Endothelial cell of umbilical vein (primary cell): ENCODE measurements at regions not wholly inside any gene's neighbourhood (a gene's known extent, or its start where the extent isn't known, plus 50 kb on each side); places are given as distances from the start of the nearest gene placed in this dataset.

Source experiments
- BruUV-seq: library from RNA; stranded (reverse); fragments of 400-500 nt; replicated peaks from 2 replicates; lab custom pipeline; 2021; lab: Mats Ljungman, UMichigan
- CTCF ChIA-PET: fragments of 300-600, 350-600 bp; sonication (Branson Sonifier 250); formaldehyde crosslinking; loops from one replicate; lab custom pipeline; 2021; ENCODE audit warnings: antibody characterized with exemption, inconsistent platforms; lab: Charles Lee
- POLR2A ChIA-PET: fragments of 300-600, 350-600 bp; sonication (Branson Sonifier 250); formaldehyde crosslinking; loops from one replicate; lab custom pipeline; 2021; ENCODE audit warnings: antibody characterized with exemption, inconsistent platforms; lab: Charles Lee
- DNase-seq: peaks from one replicate; pipeline ENCODE4 v3.0.0-alpha.2; 2011; ENCODE audit warnings: low read depth, low spot score
- FAIRE-seq: peaks from 2 replicates; lab custom pipeline; 2011; peaks lifted over from hg19 to GRCh38; lab: Jason Lieb, UNC
- H2AFZ ChIP-seq: 2 replicates; pipeline ENCODE4 v1.6.0; 2012; ENCODE audit warnings: low read depth, low read length, control low read depth, inconsistent platforms
- H3K27ac ChIP-seq: 2 replicates; pipeline ENCODE4 v1.5.1; 2011; ENCODE audit warnings: low read depth, mild to moderate bottlenecking, control low read depth, low read length, moderate library complexity; ENCODE audit not compliant: insufficient read depth
- H3K27me3 ChIP-seq, 2 experiments: 2 replicates each; pipeline versions ENCODE4 v1.6.0 to v1.6.1; 2011; ENCODE audit warnings: low read length in 2 of 2, mixed read lengths in 1 of 2; ENCODE audit not compliant: control insufficient read depth in 2 of 2, insufficient read depth in 2 of 2
- H3K36me3 ChIP-seq, 2 experiments: 2 replicates in 1 of 2; 3 replicates in 1 of 2; pipeline ENCODE4 v1.5.1; 2011; ENCODE audit warnings: low read length in 2 of 2, mild to moderate bottlenecking in 1 of 2, moderate library complexity in 1 of 2; ENCODE audit not compliant: control insufficient read depth in 2 of 2, insufficient read depth in 2 of 2; ENCODE audit errors: extremely low read depth in 1 of 2
- H3K4me1 ChIP-seq: 3 replicates; pipeline ENCODE4 v1.5.1; 2011; ENCODE audit warnings: mild to moderate bottlenecking, low read length; ENCODE audit not compliant: control insufficient read depth, insufficient read depth; ENCODE audit errors: extremely low read depth
- H3K4me2 ChIP-seq: 2 replicates; pipeline ENCODE4 v1.6.1; 2011; ENCODE audit warnings: low read length, control low read depth, mixed read lengths; ENCODE audit not compliant: insufficient read depth
- H3K4me3 ChIP-seq, 3 experiments: fragments of 200-600 bp in 1 of 3; sonication (generic), shearing (Covaris generic) in 1 of 3; replicated peaks in 1 of 3; 2 replicates each; pipeline ENCODE4 v1.5.1; 2011 to 2016; ENCODE audit warnings: control low read depth in 3 of 3, low read length in 3 of 3, mild to moderate bottlenecking in 2 of 3, inconsistent platforms in 1 of 3, low read depth in 1 of 3, moderate library complexity in 1 of 3; ENCODE audit not compliant: insufficient read depth in 1 of 3
- H3K79me2 ChIP-seq: 2 replicates; pipeline ENCODE4 v1.6.0; 2012; ENCODE audit warnings: low read length, inconsistent platforms; ENCODE audit not compliant: control insufficient read depth, insufficient read depth
- H3K9ac ChIP-seq: replicated peaks from 2 replicates; pipeline ENCODE3; 2011; ENCODE audit warnings: low read length, control low read depth; ENCODE audit not compliant: insufficient read depth; ENCODE audit errors: extremely low read depth
- H3K9me1 ChIP-seq: replicated peaks from 3 replicates; pipeline ENCODE4 v1.6.0; 2011; ENCODE audit warnings: mild to moderate bottlenecking, low read length; ENCODE audit not compliant: control insufficient read depth, insufficient read depth; ENCODE audit errors: extremely low read depth
- H3K9me3 ChIP-seq: replicated peaks from 2 replicates; pipeline ENCODE4 v1.5.1; 2012; ENCODE audit warnings: low read length, inconsistent platforms; ENCODE audit not compliant: control insufficient read depth, insufficient read depth
- H4K20me1 ChIP-seq: replicated peaks from 2 replicates; pipeline ENCODE3; 2011; ENCODE audit warnings: mild to moderate bottlenecking, low read length; ENCODE audit not compliant: control insufficient read depth, insufficient read depth; ENCODE audit errors: extremely low read depth
- EZH2 ChIP-seq: IDR thresholded peaks from 2 replicates; pipeline ENCODE4 v1.6.1; 2012; ENCODE audit warnings: borderline replicate concordance, low read depth, mild to moderate bottlenecking, moderate library complexity, low read length, inconsistent platforms; ENCODE audit not compliant: severe bottlenecking
- FOS ChIP-seq: IDR thresholded peaks from 2 replicates; pipeline ENCODE4 v1.6.1; 2011; ENCODE audit warnings: mild to moderate bottlenecking, low read length, moderate library complexity, borderline replicate concordance; ENCODE audit not compliant: insufficient read depth
- GATA2 ChIP-seq: IDR thresholded peaks from 2 replicates; pipeline ENCODE4 v1.7.0; 2011; ENCODE audit warnings: low read depth, mild to moderate bottlenecking, moderate library complexity, mixed read lengths, low read length; ENCODE audit not compliant: insufficient read length, insufficient read depth
- JUN ChIP-seq: IDR thresholded peaks from 2 replicates; pipeline ENCODE4 v1.6.1; 2011; ENCODE audit warnings: borderline replicate concordance, low read depth; ENCODE audit not compliant: insufficient read length, insufficient read depth
- MYC ChIP-seq: IDR thresholded peaks from one replicate; pipeline ENCODE4 v1.6.1; 2011; ENCODE audit warnings: mild to moderate bottlenecking, low read depth, low read length
- POLR2A ChIP-seq: IDR thresholded peaks from 2 replicates; pipeline ENCODE4 v1.6.1; 2012; ENCODE audit warnings: low read depth, mild to moderate bottlenecking, control low read depth, low read length
- POLR2AphosphoS5 ChIP-seq: IDR thresholded peaks from 2 replicates; pipeline ENCODE4 v1.6.1; 2012; ENCODE audit warnings: low read depth, mild to moderate bottlenecking, control low read depth, low read length, moderate library complexity; ENCODE audit not compliant: insufficient read depth
- dilution Hi-C: fragments of 300-500 bp; cut with MboI; formaldehyde crosslinking; loops from one replicate; pipeline ENCODE4 v1.15.0; 2019; ENCODE audit warnings: low sequenced_read_pairs; ENCODE audit not compliant: extremely low pct_ligation_motif_present
- intact Hi-C: fragments of 100-400 bp; cut with micrococcal nuclease; formaldehyde crosslinking; loops from one replicate; pipeline ENCODE4 v1.10.0; 2022
- TF ChIP-seq, protein P1 (sequence below): IDR thresholded peaks from 2 replicates; pipeline ENCODE4 v1.6.1; 2011; ENCODE audit not compliant: insufficient read depth, insufficient read length
- TF ChIP-seq, protein P2 (sequence below), 2 donors: IDR thresholded peaks; 1 replicate in 1 of 2; 2 replicates in 1 of 2; pipeline ENCODE4 v1.5.1; 2011; ENCODE audit warnings: low read length in 2 of 2, mild to moderate bottlenecking in 2 of 2, moderate library complexity in 2 of 2, control low read depth in 1 of 2, inconsistent platforms in 1 of 2, low read depth in 1 of 2; ENCODE audit not compliant: insufficient read depth in 1 of 2; ENCODE audit errors: extremely low read depth in 1 of 2

DNA sequence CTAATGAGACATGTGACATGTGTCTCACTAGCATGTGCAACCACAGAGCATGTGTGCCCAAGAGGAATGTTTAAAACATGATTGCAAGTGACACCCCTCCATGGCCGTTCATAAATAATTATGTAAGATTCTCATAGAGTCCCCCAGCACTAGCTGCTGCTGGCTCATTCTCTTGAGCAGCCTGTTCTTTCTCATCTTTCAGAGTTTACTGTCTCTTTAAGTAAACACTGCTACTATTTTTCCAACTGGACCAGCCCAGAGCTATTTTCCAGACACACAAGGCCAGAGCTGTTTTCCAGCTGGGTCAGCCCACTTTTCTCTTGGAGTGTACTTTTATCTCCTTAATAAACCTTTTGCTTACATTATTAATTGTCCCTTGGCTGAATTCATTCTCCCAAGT lies 326.8 kb upstream of the DLGAP1 start:
- CTCF ChIA-PET = no interaction called here
- Histone ChIP-seq H3K27me3 (no peaks in the 10 kb centered on the region), H3K79me2 (no peaks in the 10 kb centered on the region), H3K9ac (no peak overlapping the region), H3K36me3 (no peaks in the 10 kb centered on the region), H2AFZ (no peak overlapping the region), H3K9me3 (peaks cover 8% of the 10 kb centered on the region), H4K20me1 (no peaks in the 10 kb centered on the region), H3K4me3 (no peak overlapping the region), H3K27ac (no peak overlapping the region), H3K4me2 (no peak overlapping the region), H3K4me1 (no peaks in the 10 kb centered on the region), H3K9me1 (no peaks in the 10 kb centered on the region)
- dilution Hi-C loops (no loop called here), intact Hi-C loops (no loop called here)
- POLR2A ChIA-PET = no interaction called here
- DNase-seq (no peak), FAIRE-seq (no peak)
- BruUV-seq = no TSS peak
- TF ChIP-seq FOS = no peak
- TF ChIP-seq, protein P1, sequence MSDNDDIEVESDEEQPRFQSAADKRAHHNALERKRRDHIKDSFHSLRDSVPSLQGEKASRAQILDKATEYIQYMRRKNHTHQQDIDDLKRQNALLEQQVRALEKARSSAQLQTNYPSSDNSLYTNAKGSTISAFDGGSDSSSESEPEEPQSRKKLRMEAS = no peak
- TF ChIP-seq JUN = no peak
- TF ChIP-seq, protein P2, sequence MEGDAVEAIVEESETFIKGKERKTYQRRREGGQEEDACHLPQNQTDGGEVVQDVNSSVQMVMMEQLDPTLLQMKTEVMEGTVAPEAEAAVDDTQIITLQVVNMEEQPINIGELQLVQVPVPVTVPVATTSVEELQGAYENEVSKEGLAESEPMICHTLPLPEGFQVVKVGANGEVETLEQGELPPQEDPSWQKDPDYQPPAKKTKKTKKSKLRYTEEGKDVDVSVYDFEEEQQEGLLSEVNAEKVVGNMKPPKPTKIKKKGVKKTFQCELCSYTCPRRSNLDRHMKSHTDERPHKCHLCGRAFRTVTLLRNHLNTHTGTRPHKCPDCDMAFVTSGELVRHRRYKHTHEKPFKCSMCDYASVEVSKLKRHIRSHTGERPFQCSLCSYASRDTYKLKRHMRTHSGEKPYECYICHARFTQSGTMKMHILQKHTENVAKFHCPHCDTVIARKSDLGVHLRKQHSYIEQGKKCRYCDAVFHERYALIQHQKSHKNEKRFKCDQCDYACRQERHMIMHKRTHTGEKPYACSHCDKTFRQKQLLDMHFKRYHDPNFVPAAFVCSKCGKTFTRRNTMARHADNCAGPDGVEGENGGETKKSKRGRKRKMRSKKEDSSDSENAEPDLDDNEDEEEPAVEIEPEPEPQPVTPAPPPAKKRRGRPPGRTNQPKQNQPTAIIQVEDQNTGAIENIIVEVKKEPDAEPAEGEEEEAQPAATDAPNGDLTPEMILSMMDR (IDR thresholded peaks at IDR 0.05; ENCODE audit: extremely low read depth in 1 of 2, insufficient read depth in 1 of 2, low read depth in 1 of 2, low read length in 2 of 2) = no peak
- TF ChIP-seq GATA2 = no peak
- no peak for TF ChIP-seq EZH2
- TF ChIP-seq POLR2AphosphoS5 = no peak
- no peak for TF ChIP-seq MYC
- TF ChIP-seq POLR2A = no peak
